GM12872 (cell line): ENCODE measurements at regions not wholly inside any gene's neighbourhood (a gene's known extent, or its start where the extent isn't known, plus 50 kb on each side); places are given as distances from the start of the nearest gene placed in this dataset.

Source experiments
- CTCF ChIP-seq: IDR thresholded peaks from 3 replicates; pipeline ENCODE4 v1.5.1; 2011; ENCODE audit warnings: low read depth, mild to moderate bottlenecking, low read length, moderate library complexity; ENCODE audit not compliant: insufficient read depth

- no peak for TF ChIP-seq CTCF
Observed at GRCh38 chr10:6938384-6938783, 358.3 kb upstream of the PRKCQ start.

GRCh38 chr10:6936931-6937330 lies 356.9 kb upstream of the PRKCQ start:
- no peak for TF ChIP-seq CTCF

- TF ChIP-seq CTCF: no peak
Observed at GRCh38 chr10:6929148-6929830, 349.2 kb upstream of the PRKCQ start.

- TF ChIP-seq CTCF: no peak
Observed at GRCh38 chr10:6928586-6928985, 348.5 kb upstream of the PRKCQ start.

- no peak for TF ChIP-seq CTCF
Observed at GRCh38 chr10:6926971-6927370, 346.9 kb upstream of the PRKCQ start.

GRCh38 chr10:6925146-6925545 lies 345.1 kb upstream of the PRKCQ start:
- no peak for TF ChIP-seq CTCF

GRCh38 chr10:6924166-6924565 lies 344.1 kb upstream of the PRKCQ start:
- TF ChIP-seq CTCF: no peak
